Gastrocnemius medialis (tissue), 4 donors: ENCODE measurements at regions not wholly inside any gene's neighbourhood (a gene's known extent, or its start where the extent isn't known, plus 50 kb on each side); places are given as distances from the start of the nearest gene placed in this dataset.

Source experiments
- CTCF ChIP-seq, 5 experiments: fragments of 450-650 bp in 3 of 5; fragments of 200-600 bp in 2 of 5; sonication (generic) in 2 of 5; IDR thresholded peaks in 4 of 5; conservative IDR thresholded peaks in 1 of 5; 1 replicate in 4 of 5; 2 replicates in 1 of 5; pipeline ENCODE4 v1.5.1; 2016 to 2019; ENCODE audit warnings: antibody characterized with exemption in 5 of 5, mild to moderate bottlenecking in 3 of 5, moderate library complexity in 3 of 5
- POLR2A ChIP-seq, 2 donors: fragments of 450-650 bp; IDR thresholded peaks; one replicate each; pipeline ENCODE4 v1.6.1; 2017; ENCODE audit warnings: antibody characterized with exemption in 2 of 2, mild to moderate bottlenecking in 2 of 2, moderate library complexity in 2 of 2

GRCh38 chr9:100926366-100926765 lies 102.2 kb upstream of the PLPPR1 start:
- TF ChIP-seq CTCF (IDR thresholded peaks at IDR 0.05 in 4 of 5, conservative IDR thresholded peaks at IDR 0.05 in 1 of 5): no peak
- TF ChIP-seq POLR2A (IDR thresholded peaks at IDR 0.05): no peak
